ENCODE measurements at regions not wholly inside any gene's neighbourhood (a gene's known extent, or its start where the extent isn't known, plus 50 kb on each side); places are given as distances from the start of the nearest gene placed in this dataset.

GRCh38 chr6:12566618-12567123, 149.9 kb upstream of the PHACTR1 start:
- H3K4me2 ChIP-seq = no peak overlapping the region
- Mint-ChIP-seq H3K27ac (no peak overlapping the region), H3K4me3 (no peak overlapping the region), H3K27me3 (ENCODE audit: insufficient read depth, low read depth) (no peaks in the 10 kb centered on the region), H3K4me1 (peaks cover 3% of the 10 kb centered on the region), H3K9me3 (peaks cover 4% of the 10 kb centered on the region), H3K36me3 (no peaks in the 10 kb centered on the region)
- no peaks in the 10 kb centered on the region for H3K36me3 ChIP-seq
- H3K9me3 ChIP-seq (ENCODE audit: low read depth) = no peaks in the 10 kb centered on the region
- H3K4me1 ChIP-seq = no peaks in the 10 kb centered on the region
- no peaks in the 10 kb centered on the region for H3F3A ChIP-seq (ENCODE audit: low read depth)
- no peaks in the 10 kb centered on the region for H3K27me3 ChIP-seq
- no peak for DNase-seq (ENCODE audit: low spot score)
- no peaks in the 10 kb centered on the region for H4K20me1 ChIP-seq (ENCODE audit: low read depth)
- H2AFZ ChIP-seq (replicated peaks) = no peak overlapping the region
- H3K9ac ChIP-seq = no peak overlapping the region
- TF ChIP-seq EZH2 (IDR thresholded peaks at IDR 0.05) (no peak), EZH2phosphoT487 (IDR thresholded peaks at IDR 0.05) (no peak), CTCF (IDR thresholded peaks at IDR 0.05) (no peak)
- H3K79me2 ChIP-seq (ENCODE audit: low read depth) = no peaks in the 10 kb centered on the region
- no peak overlapping the region for H3K4me3 ChIP-seq
- H3K27ac ChIP-seq = no peak overlapping the region

- no peak overlapping the region for H3K4me3 ChIP-seq
- no peaks in the 10 kb centered on the region for H3K4me1 ChIP-seq
- DNase-seq (ENCODE audit: low spot score) = no peak
- no peaks in the 10 kb centered on the region for H4K20me1 ChIP-seq (ENCODE audit: low read depth)
- H3K36me3 Mint-ChIP-seq = no peaks in the 10 kb centered on the region
- H3K9ac ChIP-seq = no peak overlapping the region
- H3F3A ChIP-seq (ENCODE audit: low read depth) = no peaks in the 10 kb centered on the region
- no peak overlapping the region for H3K4me2 ChIP-seq
- no peaks in the 10 kb centered on the region for H3K9me3 ChIP-seq (ENCODE audit: low read depth)
- peaks cover under 1% of the 10 kb centered on the region for H3K9me3 Mint-ChIP-seq
- H3K79me2 ChIP-seq (ENCODE audit: low read depth) = no peaks in the 10 kb centered on the region
- no peak for TF ChIP-seq CTCF (IDR thresholded peaks at IDR 0.05)
- TF ChIP-seq EZH2 (IDR thresholded peaks at IDR 0.05) = no peak
- no peak for TF ChIP-seq EZH2phosphoT487 (IDR thresholded peaks at IDR 0.05)
- no peak overlapping the region for H3K4me3 Mint-ChIP-seq
- H3K27me3 Mint-ChIP-seq (ENCODE audit: insufficient read depth, low read depth) = no peaks in the 10 kb centered on the region
- no peaks in the 10 kb centered on the region for H3K27me3 ChIP-seq
- H3K36me3 ChIP-seq = no peaks in the 10 kb centered on the region
- H3K27ac Mint-ChIP-seq = no peak overlapping the region
- H3K27ac ChIP-seq = no peak overlapping the region
- no peak overlapping the region for H2AFZ ChIP-seq (replicated peaks)
- H3K4me1 Mint-ChIP-seq = peaks cover 3% of the 10 kb centered on the region
Measured at GRCh38 chr6:12567682-12568081, 148.9 kb upstream of the PHACTR1 start.

GRCh38 chr6:12569646-12570045, 146.9 kb upstream of the PHACTR1 start:
- Histone ChIP-seq H3K4me2 (no peak overlapping the region), H3K9me3 (ENCODE audit: low read depth) (no peaks in the 10 kb centered on the region), H3K79me2 (ENCODE audit: low read depth) (no peaks in the 10 kb centered on the region), H3K36me3 (no peaks in the 10 kb centered on the region), H3K9ac (no peak overlapping the region), H4K20me1 (ENCODE audit: low read depth) (no peaks in the 10 kb centered on the region), H3K4me1 (no peaks in the 10 kb centered on the region), H3K27ac (no peak overlapping the region), H3K4me3 (no peak overlapping the region), H3K27me3 (no peaks in the 10 kb centered on the region), H3F3A (ENCODE audit: low read depth) (no peaks in the 10 kb centered on the region), H2AFZ (replicated peaks) (no peak overlapping the region)
- Mint-ChIP-seq H3K4me1 (peaks cover 8% of the 10 kb centered on the region), H3K27me3 (ENCODE audit: insufficient read depth, low read depth) (no peaks in the 10 kb centered on the region), H3K36me3 (no peaks in the 10 kb centered on the region), H3K27ac (no peak overlapping the region), H3K9me3 (no peaks in the 10 kb centered on the region), H3K4me3 (no peak overlapping the region)
- TF ChIP-seq EZH2 (IDR thresholded peaks at IDR 0.05) (no peak), EZH2phosphoT487 (IDR thresholded peaks at IDR 0.05) (no peak), CTCF (IDR thresholded peaks at IDR 0.05) (no peak)
- DNase-seq (ENCODE audit: low spot score) = no peak
